Natural killer cell treated with Interleukin-12 subunit alpha and Interleukin-12 subunit beta and Interleukin-15 and Interleukin-18, amount 100 ng/mL, for 72 hours (primary cell): ENCODE measurements at regions not wholly inside any gene's neighbourhood (a gene's known extent, or its start where the extent isn't known, plus 50 kb on each side); places are given as distances from the start of the nearest gene placed in this dataset.
"Not testable (repeated sequence)": the region's sequence is repeated elsewhere in the genome, so short reads cannot be mapped to it uniquely, and the experiment has no call there.

Experiments used
- ATAC-seq, 2 donors: fragments of 150-1000 bp; cut with Tn5 transposase in 1 of 2; sonication (Bioruptor Pico), chemical (Tn5 transposase) in 1 of 2; 2 replicates each; pipeline ENCODE4 v1.10.0; 2021
- DNase-seq: peaks from one replicate; pipeline ENCODE4 v3.0.0; 2022; ENCODE audit warnings: low spot score
- H3K27ac Mint-ChIP-seq, 2 donors: 1 replicate in 1 of 2; 2 replicates in 1 of 2; pipeline ENCODE4 v1.8.0; 2022; ENCODE audit warnings: mixed read lengths in 2 of 2, mild to moderate bottlenecking in 1 of 2, moderate library complexity in 1 of 2
- H3K27me3 Mint-ChIP-seq, 2 donors: 1 replicate in 1 of 2; 2 replicates in 1 of 2; pipeline ENCODE4 v1.8.0; 2022; ENCODE audit warnings: mixed read lengths in 2 of 2
- H3K36me3 Mint-ChIP-seq: one replicate; pipeline ENCODE4 v1.8.0; 2022; ENCODE audit warnings: mixed read lengths
- H3K4me1 Mint-ChIP-seq, 2 donors: 1 replicate in 1 of 2; 2 replicates in 1 of 2; pipeline ENCODE4 v1.8.0; 2022; ENCODE audit warnings: low read depth in 2 of 2, mixed read lengths in 2 of 2, mild to moderate bottlenecking in 1 of 2
- H3K4me3 Mint-ChIP-seq: one replicate; pipeline ENCODE4 v1.8.0; 2022; ENCODE audit warnings: mixed read lengths
- H3K9me3 Mint-ChIP-seq: 2 replicates; pipeline ENCODE4 v1.8.0; 2022; ENCODE audit warnings: mixed read lengths

GRCh38 chr17:71830866-71831265 is 290.0 kb upstream of the SOX9 start:
- peaks cover 11% of the 10 kb centered on the region for H3K9me3 Mint-ChIP-seq
- ATAC-seq: no peak
- H3K27me3 Mint-ChIP-seq: no peaks in the 10 kb centered on the region
- H3K36me3 Mint-ChIP-seq: no peaks in the 10 kb centered on the region
- H3K27ac Mint-ChIP-seq: no peak overlapping the region
- H3K4me1 Mint-ChIP-seq: no peaks in the 10 kb centered on the region
- no peak for DNase-seq
- no peak overlapping the region for H3K4me3 Mint-ChIP-seq

DNA sequence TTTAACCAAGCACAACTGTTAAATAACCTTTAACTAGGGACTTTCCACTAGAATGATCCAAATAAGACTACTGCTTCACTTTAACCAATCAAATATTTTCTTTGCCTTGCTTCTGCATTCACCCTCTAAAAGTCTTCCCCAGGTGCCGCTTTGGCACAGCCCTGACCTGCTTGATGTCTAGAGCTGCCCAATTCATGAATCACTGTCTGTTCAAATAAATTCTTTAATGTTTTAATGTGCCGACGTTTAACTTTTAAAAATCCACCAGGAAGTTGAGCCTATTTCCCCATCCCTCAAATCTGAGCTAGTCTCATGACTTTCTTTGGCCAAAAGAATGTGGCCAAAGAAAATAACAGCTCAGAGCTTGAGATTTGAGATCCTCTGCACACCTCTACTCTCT is 277.8 kb upstream of the SOX9 start:
- Mint-ChIP-seq H3K36me3 (peaks cover 4% of the 10 kb centered on the region), H3K4me3 (no peak overlapping the region), H3K27ac (no peak overlapping the region), H3K4me1 (no peaks in the 10 kb centered on the region), H3K27me3 (no peaks in the 10 kb centered on the region), H3K9me3 (peaks cover 12% of the 10 kb centered on the region)
- ATAC-seq (no peak), DNase-seq (no peak)

DNA sequence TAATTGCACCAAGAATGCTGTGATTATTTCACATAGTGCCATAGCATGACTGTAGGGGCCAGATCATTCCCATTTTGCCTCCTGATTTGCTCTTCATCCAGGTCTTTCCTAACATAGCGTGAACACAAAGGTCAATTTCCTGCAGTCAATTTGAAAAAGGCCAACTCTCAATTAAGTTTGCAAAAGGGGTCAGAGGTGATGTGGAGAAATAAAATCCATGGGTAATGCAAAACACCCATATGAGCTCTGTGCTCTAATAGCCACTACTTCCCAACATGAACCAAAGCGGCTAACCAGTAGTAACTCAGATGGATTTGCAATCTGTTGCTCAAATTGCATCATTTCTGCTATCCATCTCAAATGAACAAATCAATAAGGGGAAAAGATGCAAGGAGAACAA is 275.5 kb upstream of the SOX9 start:
- no peak for ATAC-seq
- peaks cover 4% of the 10 kb centered on the region for H3K36me3 Mint-ChIP-seq
- no peaks in the 10 kb centered on the region for H3K4me1 Mint-ChIP-seq
- H3K27me3 Mint-ChIP-seq: no peaks in the 10 kb centered on the region
- peaks cover 12% of the 10 kb centered on the region for H3K9me3 Mint-ChIP-seq
- no peak overlapping the region for H3K27ac Mint-ChIP-seq
- no peak for DNase-seq
- no peak overlapping the region for H3K4me3 Mint-ChIP-seq

GRCh38 chr17:71846561-71847110 is 274.2 kb upstream of the SOX9 start:
- ATAC-seq (no peak), DNase-seq (no peak)
- no peak overlapping the region for H3K27ac Mint-ChIP-seq
- no peaks in the 10 kb centered on the region for H3K27me3 Mint-ChIP-seq
- no peak overlapping the region for H3K4me3 Mint-ChIP-seq
- H3K9me3 Mint-ChIP-seq: peaks cover 13% of the 10 kb centered on the region
- no peaks in the 10 kb centered on the region for H3K4me1 Mint-ChIP-seq
- no peaks in the 10 kb centered on the region for H3K36me3 Mint-ChIP-seq

GRCh38 chr17:71849783-71850768 is 270.7 kb upstream of the SOX9 start:
- Mint-ChIP-seq H3K36me3 (no peaks in the 10 kb centered on the region), H3K27me3 (no peaks in the 10 kb centered on the region), H3K9me3 (peaks cover 14% of the 10 kb centered on the region), H3K4me1 (no peaks in the 10 kb centered on the region), H3K4me3 (no peak overlapping the region), H3K27ac (no peak overlapping the region)
- DNase-seq (no peak), ATAC-seq (no peak)

- no peaks in the 10 kb centered on the region for H3K4me1 Mint-ChIP-seq
- H3K27me3 Mint-ChIP-seq: no peaks in the 10 kb centered on the region
- H3K9me3 Mint-ChIP-seq: peaks cover 14% of the 10 kb centered on the region
- no peaks in the 10 kb centered on the region for H3K36me3 Mint-ChIP-seq
- DNase-seq (no peak), ATAC-seq (no peak)
- H3K27ac Mint-ChIP-seq: no peak overlapping the region
- H3K4me3 Mint-ChIP-seq: no peak overlapping the region
Measured at GRCh38 chr17:71850812-71851211, 270.0 kb upstream of the SOX9 start.

DNA sequence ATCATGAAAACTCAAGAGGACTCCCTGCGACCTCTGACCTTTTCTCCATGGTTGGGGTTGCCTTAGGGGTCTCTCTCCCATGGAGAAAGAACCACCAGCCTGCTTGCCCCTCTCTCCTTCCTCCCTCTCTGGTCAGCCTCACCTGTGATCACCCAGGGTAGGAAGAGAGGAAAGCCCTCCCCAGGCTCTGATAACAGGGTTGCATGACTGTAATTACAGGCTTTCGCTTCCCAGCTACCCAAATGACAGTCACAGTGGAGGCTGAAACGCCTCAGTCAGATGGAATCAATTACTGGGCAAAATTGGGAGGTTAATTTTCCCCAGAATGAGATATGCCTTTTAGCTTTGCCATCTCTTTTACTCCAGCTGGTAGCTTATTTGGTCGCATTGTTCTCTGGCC is 265.8 kb upstream of the SOX9 start:
- H3K4me1 Mint-ChIP-seq: no peaks in the 10 kb centered on the region
- ATAC-seq (no peak), DNase-seq (no peak)
- H3K9me3 Mint-ChIP-seq: peaks cover 10% of the 10 kb centered on the region
- H3K27ac Mint-ChIP-seq: no peak overlapping the region
- no peaks in the 10 kb centered on the region for H3K36me3 Mint-ChIP-seq
- no peak overlapping the region for H3K4me3 Mint-ChIP-seq
- H3K27me3 Mint-ChIP-seq: no peaks in the 10 kb centered on the region

DNA sequence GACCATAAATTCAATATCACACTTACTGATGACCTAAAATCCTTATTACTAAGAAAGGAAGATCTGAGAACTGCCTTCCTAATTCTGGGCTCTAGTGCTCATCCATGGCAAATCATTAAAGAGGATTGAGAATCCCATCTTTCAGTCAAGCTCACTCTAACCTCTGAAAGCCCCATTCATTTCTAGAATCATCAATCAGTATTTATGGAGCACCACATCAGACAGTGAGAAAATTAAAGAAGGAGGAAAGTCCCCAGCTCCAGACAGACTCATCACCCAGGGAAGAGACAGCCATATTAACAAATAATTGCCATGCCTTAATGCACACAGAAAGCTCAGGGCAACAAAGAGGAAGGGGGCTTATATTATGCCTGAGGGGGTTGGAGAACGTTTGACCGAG is 256.1 kb upstream of the SOX9 start:
- ATAC-seq (no peak), DNase-seq (no peak)
- peaks cover 9% of the 10 kb centered on the region for H3K9me3 Mint-ChIP-seq
- H3K36me3 Mint-ChIP-seq: no peaks in the 10 kb centered on the region
- no peaks in the 10 kb centered on the region for H3K4me1 Mint-ChIP-seq
- no peak overlapping the region for H3K27ac Mint-ChIP-seq
- no peak overlapping the region for H3K4me3 Mint-ChIP-seq
- no peaks in the 10 kb centered on the region for H3K27me3 Mint-ChIP-seq

- no peak overlapping the region for H3K27ac Mint-ChIP-seq
- ATAC-seq (no peak), DNase-seq (no peak)
- H3K27me3 Mint-ChIP-seq: no peaks in the 10 kb centered on the region
- no peak overlapping the region for H3K4me3 Mint-ChIP-seq
- H3K4me1 Mint-ChIP-seq: no peaks in the 10 kb centered on the region
- H3K9me3 Mint-ChIP-seq: peaks cover 7% of the 10 kb centered on the region
- H3K36me3 Mint-ChIP-seq: no peaks in the 10 kb centered on the region
Measured at GRCh38 chr17:71866095-71866494, 254.7 kb upstream of the SOX9 start.

- DNase-seq (no peak), ATAC-seq (no peak)
- no peaks in the 10 kb centered on the region for H3K36me3 Mint-ChIP-seq
- H3K4me1 Mint-ChIP-seq: no peaks in the 10 kb centered on the region
- H3K4me3 Mint-ChIP-seq: no peak overlapping the region
- H3K27ac Mint-ChIP-seq: no peak overlapping the region
- H3K9me3 Mint-ChIP-seq: peaks cover 7% of the 10 kb centered on the region
- no peaks in the 10 kb centered on the region for H3K27me3 Mint-ChIP-seq
Measured at GRCh38 chr17:71869293-71869692, 251.5 kb upstream of the SOX9 start.

GRCh38 chr17:71869841-71870545 is 250.8 kb upstream of the SOX9 start:
- Mint-ChIP-seq H3K4me1 (no peaks in the 10 kb centered on the region), H3K27ac (no peak overlapping the region), H3K4me3 (no peak overlapping the region), H3K9me3 (peaks cover 6% of the 10 kb centered on the region), H3K27me3 (no peaks in the 10 kb centered on the region), H3K36me3 (no peaks in the 10 kb centered on the region)
- DNase-seq: no peak
- no peak for ATAC-seq

- DNase-seq (no peak), ATAC-seq (no peak)
- Mint-ChIP-seq H3K27ac (no peak overlapping the region), H3K4me3 (no peak overlapping the region), H3K4me1 (no peaks in the 10 kb centered on the region), H3K27me3 (no peaks in the 10 kb centered on the region), H3K9me3 (peaks cover 6% of the 10 kb centered on the region), H3K36me3 (no peaks in the 10 kb centered on the region)
Measured at GRCh38 chr17:71870546-71870862, 250.3 kb upstream of the SOX9 start.

DNA sequence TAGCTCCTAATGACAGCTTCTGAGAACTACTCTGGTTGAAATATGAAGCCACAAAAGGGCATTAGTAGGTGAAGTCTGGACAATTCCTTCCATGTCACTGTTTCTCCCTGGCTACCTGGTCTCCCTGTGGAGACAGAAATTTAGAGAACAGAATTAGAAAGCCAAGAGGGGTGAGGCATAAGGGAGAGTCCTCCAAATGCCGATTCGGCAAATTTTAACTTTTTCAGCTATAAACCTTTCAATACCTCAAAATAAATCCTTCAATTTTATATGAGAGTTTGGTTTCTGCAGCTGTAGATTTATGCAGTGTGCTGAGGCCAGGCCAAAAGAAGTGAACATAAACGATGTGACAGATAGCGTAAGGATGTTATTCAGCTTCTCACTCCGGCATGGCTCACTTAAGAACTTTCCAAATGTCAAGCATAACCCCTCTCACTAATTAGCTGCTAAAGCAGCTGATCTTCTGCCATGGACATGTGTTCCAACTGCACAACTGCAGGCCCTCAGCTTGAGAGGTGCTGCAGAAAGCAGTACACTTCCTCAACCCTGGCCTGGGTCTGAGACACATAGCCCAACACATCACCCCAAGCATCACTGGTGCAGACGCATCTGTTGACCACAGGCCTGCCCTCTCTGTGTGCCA is 247.9 kb upstream of the SOX9 start:
- no peaks in the 10 kb centered on the region for H3K27me3 Mint-ChIP-seq
- H3K9me3 Mint-ChIP-seq: peaks cover 6% of the 10 kb centered on the region
- H3K4me1 Mint-ChIP-seq: no peaks in the 10 kb centered on the region
- DNase-seq (no peak), ATAC-seq (no peak)
- no peak overlapping the region for H3K4me3 Mint-ChIP-seq
- no peak overlapping the region for H3K27ac Mint-ChIP-seq
- no peaks in the 10 kb centered on the region for H3K36me3 Mint-ChIP-seq

DNA sequence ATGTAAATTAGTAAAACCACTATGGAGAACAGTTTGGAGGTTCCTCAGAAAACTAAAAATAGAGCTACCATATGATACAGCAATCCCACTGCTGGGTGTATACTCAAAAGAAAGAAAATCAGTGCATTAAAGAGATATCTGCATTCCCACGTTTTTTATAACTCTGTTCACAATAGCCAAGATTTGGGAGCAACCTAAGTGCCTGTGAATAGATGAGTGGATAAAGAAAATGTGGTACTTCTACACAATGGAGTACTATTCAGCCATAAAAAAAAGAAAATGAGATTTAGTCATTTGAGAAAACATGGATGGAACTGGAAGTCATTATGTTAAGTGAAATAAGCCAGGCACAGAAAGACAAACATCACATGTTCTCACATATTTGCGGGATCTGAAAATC is 246.0 kb upstream of the SOX9 start:
- not testable (repeated sequence) for H3K9me3 Mint-ChIP-seq, H3K4me1 Mint-ChIP-seq, H3K4me3 Mint-ChIP-seq, DNase-seq, H3K36me3 Mint-ChIP-seq, ATAC-seq, H3K27ac Mint-ChIP-seq, H3K27me3 Mint-ChIP-seq
